OCI-LY7 (cell line): ENCODE measurements at regions not wholly inside any gene's neighbourhood (a gene's known extent, or its start where the extent isn't known, plus 50 kb on each side); places are given as distances from the start of the nearest gene placed in this dataset.

Experiments
- EZH2phosphoT487 ChIP-seq: fragments of 200-600 bp; sonication (generic); IDR thresholded peaks from 2 replicates; pipeline ENCODE4 v1.6.1; 2018; ENCODE audit warnings: low read depth, borderline replicate concordance, mild to moderate bottlenecking, mixed run types, antibody characterized with exemption, low read length, moderate library complexity, mixed read lengths
- TF ChIP-seq, protein P1 (sequence below): fragments of 200-600 bp; sonication (generic); conservative IDR thresholded peaks from 2 replicates; pipeline ENCODE4 v1.5.1; 2014; ENCODE audit warnings: mild to moderate bottlenecking, antibody characterized with exemption, low read length, moderate library complexity, mixed read lengths

GRCh38 chr4:174069848-174070330 is 213.6 kb downstream of the FBXO8 start:
- TF ChIP-seq, protein P1, sequence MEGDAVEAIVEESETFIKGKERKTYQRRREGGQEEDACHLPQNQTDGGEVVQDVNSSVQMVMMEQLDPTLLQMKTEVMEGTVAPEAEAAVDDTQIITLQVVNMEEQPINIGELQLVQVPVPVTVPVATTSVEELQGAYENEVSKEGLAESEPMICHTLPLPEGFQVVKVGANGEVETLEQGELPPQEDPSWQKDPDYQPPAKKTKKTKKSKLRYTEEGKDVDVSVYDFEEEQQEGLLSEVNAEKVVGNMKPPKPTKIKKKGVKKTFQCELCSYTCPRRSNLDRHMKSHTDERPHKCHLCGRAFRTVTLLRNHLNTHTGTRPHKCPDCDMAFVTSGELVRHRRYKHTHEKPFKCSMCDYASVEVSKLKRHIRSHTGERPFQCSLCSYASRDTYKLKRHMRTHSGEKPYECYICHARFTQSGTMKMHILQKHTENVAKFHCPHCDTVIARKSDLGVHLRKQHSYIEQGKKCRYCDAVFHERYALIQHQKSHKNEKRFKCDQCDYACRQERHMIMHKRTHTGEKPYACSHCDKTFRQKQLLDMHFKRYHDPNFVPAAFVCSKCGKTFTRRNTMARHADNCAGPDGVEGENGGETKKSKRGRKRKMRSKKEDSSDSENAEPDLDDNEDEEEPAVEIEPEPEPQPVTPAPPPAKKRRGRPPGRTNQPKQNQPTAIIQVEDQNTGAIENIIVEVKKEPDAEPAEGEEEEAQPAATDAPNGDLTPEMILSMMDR, result no peak
- TF ChIP-seq EZH2phosphoT487, result no peak
